HG02763 (cell line): ENCODE measurements at regions not wholly inside any gene's neighbourhood (a gene's known extent, or its start where the extent isn't known, plus 50 kb on each side); places are given as distances from the start of the nearest gene placed in this dataset.
"Not testable (repeated sequence)": the region's sequence is repeated elsewhere in the genome, so short reads cannot be mapped to it uniquely, and the experiment has no call there.

Source experiments
- ATAC-seq: cut with Tn5 transposase; IDR thresholded peaks from one replicate; pipeline ENCODE4 v1.9.1; 2021; ENCODE audit warnings: mild to moderate bottlenecking, moderate library complexity; ENCODE audit not compliant: unreplicated experiment

- no peak for ATAC-seq
These were observed 179.7 kb downstream of the ANKRD7 start for GRCh38 chr7:118404211-118404610.

GRCh38 chr7:118418433-118418832 is 193.9 kb downstream of the ANKRD7 start:
- no peak for ATAC-seq

GRCh38 chr7:118420888-118421287 is 196.4 kb downstream of the ANKRD7 start:
- no peak for ATAC-seq

GRCh38 chr7:118429141-118429540 is 204.6 kb downstream of the ANKRD7 start:
- ATAC-seq, result no peak

- ATAC-seq, result no peak
These were observed 212.2 kb downstream of the ANKRD7 start for GRCh38 chr7:118436663-118437062.

- ATAC-seq, result not testable (repeated sequence)
These were observed 224.5 kb downstream of the ANKRD7 start for GRCh38 chr7:118449030-118449429.

- ATAC-seq, result no peak
These were observed 225.5 kb downstream of the ANKRD7 start for GRCh38 chr7:118449797-118450567.

GRCh38 chr7:118452128-118452527 is 227.6 kb downstream of the ANKRD7 start:
- ATAC-seq, result no peak

- ATAC-seq, result no peak
These were observed 242.9 kb downstream of the ANKRD7 start for GRCh38 chr7:118467381-118467780.

GRCh38 chr7:118472581-118472980 is 248.1 kb downstream of the ANKRD7 start:
- no peak for ATAC-seq

- ATAC-seq, result no peak
These were observed 248.8 kb downstream of the ANKRD7 start for GRCh38 chr7:118473271-118473670.

GRCh38 chr7:118476036-118476435 is 251.5 kb downstream of the ANKRD7 start:
- ATAC-seq, result no peak

GRCh38 chr7:118477036-118477435 is 252.5 kb downstream of the ANKRD7 start:
- no peak for ATAC-seq

- no peak for ATAC-seq
These were observed 253.7 kb downstream of the ANKRD7 start for GRCh38 chr7:118478236-118478635.

- ATAC-seq, result no peak
These were observed 254.4 kb downstream of the ANKRD7 start for GRCh38 chr7:118478931-118479330.

GRCh38 chr7:118492466-118492865 is 268.0 kb downstream of the ANKRD7 start:
- no peak for ATAC-seq

GRCh38 chr7:118496138-118496644 is 271.7 kb downstream of the ANKRD7 start:
- ATAC-seq, result no peak

- ATAC-seq, result no peak
These were observed 277.7 kb downstream of the ANKRD7 start for GRCh38 chr7:118502235-118502634.

- no peak for ATAC-seq
These were observed 286.6 kb downstream of the ANKRD7 start for GRCh38 chr7:118511146-118511545.

- ATAC-seq, result no peak
These were observed 292.8 kb downstream of the ANKRD7 start for GRCh38 chr7:118517275-118517674.

GRCh38 chr7:118525020-118525419 is 300.5 kb downstream of the ANKRD7 start:
- no peak for ATAC-seq

GRCh38 chr7:118531566-118531965 is 307.1 kb downstream of the ANKRD7 start:
- no peak for ATAC-seq

- no peak for ATAC-seq
These were observed 334.7 kb downstream of the ANKRD7 start for GRCh38 chr7:118559207-118559606.
